Activated CD8-positive, alpha-beta T cell treated with anti-CD3 and anti-CD28 coated beads for 36 hours (primary cell): ENCODE measurements at regions not wholly inside any gene's neighbourhood (a gene's known extent, or its start where the extent isn't known, plus 50 kb on each side); places are given as distances from the start of the nearest gene placed in this dataset.

ENCODE experiments used
- ATAC-seq: fragments of 200-7000 bp; cut with Tn5 transposase; one replicate; pipeline ENCODE4 v1.10.0; 2021; ENCODE audit warnings: mild to moderate bottlenecking, moderate library complexity
- CTCF ChIA-PET: fragments of 350-600 bp; sonication (Branson Sonifier 250); formaldehyde crosslinking; loops from one replicate; lab custom pipeline; 2021; ENCODE audit warnings: antibody characterized with exemption; lab: Charles Lee
- POLR2A ChIA-PET: fragments of 350-600 bp; sonication (Branson Sonifier 250); formaldehyde crosslinking; loops from one replicate; lab custom pipeline; 2021; ENCODE audit warnings: antibody characterized with exemption; lab: Charles Lee
- DNase-seq: peaks from one replicate; pipeline ENCODE4 v3.0.0-alpha.2; 2020
- H3K27ac Mint-ChIP-seq: one replicate; pipeline ENCODE4 v1.8.0; 2021; ENCODE audit warnings: mild to moderate bottlenecking, mixed read lengths
- H3K27me3 Mint-ChIP-seq: one replicate; pipeline ENCODE4 v1.8.0; 2021; ENCODE audit warnings: mixed read lengths
- H3K36me3 Mint-ChIP-seq: one replicate; pipeline ENCODE4 v1.8.0; 2021; ENCODE audit warnings: low read depth, mixed read lengths
- H3K4me1 Mint-ChIP-seq: one replicate; pipeline ENCODE4 v1.8.0; 2021; ENCODE audit warnings: low read depth, mixed read lengths
- H3K4me3 Mint-ChIP-seq: one replicate; pipeline ENCODE4 v1.8.0; 2021; ENCODE audit warnings: mild to moderate bottlenecking, moderate library complexity, mixed read lengths
- H3K9me3 Mint-ChIP-seq: one replicate; pipeline ENCODE4 v1.8.0; 2021; ENCODE audit warnings: mixed read lengths
- intact Hi-C: fragments of 100-400 bp; cut with micrococcal nuclease; formaldehyde crosslinking; loops from one replicate; pipeline ENCODE4 v1.10.0; 2022
- TF ChIP-seq, protein P1 (sequence below): fragments of 200-600 bp; IDR thresholded peaks from one replicate; pipeline ENCODE4 v1.8.0; 2022; ENCODE audit warnings: antibody characterized with exemption, mild to moderate bottlenecking

DNA sequence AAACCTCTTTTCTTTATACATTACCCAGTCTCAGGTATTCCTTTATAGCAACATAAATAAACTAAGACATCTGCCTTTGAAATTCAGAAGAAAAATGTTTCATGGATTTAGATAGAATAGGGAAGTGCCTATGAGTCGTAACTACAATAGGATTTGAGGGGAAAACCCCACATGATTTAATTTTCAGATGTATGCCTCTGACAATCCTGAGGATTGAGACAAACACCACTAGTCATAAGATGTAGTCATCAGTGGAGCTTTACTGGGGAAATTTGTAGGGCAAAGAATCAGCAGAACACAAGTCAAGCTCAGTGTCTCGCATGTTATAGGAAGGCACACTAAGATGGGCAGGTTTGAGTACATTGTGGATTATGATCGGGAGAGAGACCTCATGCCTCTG lies 566.4 kb downstream of the BMP2 start:
- Mint-ChIP-seq H3K4me1 (no peaks in the 10 kb centered on the region), H3K36me3 (no peaks in the 10 kb centered on the region), H3K27me3 (no peaks in the 10 kb centered on the region), H3K27ac (no peak overlapping the region), H3K4me3 (no peak overlapping the region), H3K9me3 (peaks cover 8% of the 10 kb centered on the region)
- CTCF ChIA-PET, result no interaction called here
- DNase-seq (no peak), ATAC-seq (no peak)
- intact Hi-C loops, result no loop called here
- TF ChIP-seq, protein P1, sequence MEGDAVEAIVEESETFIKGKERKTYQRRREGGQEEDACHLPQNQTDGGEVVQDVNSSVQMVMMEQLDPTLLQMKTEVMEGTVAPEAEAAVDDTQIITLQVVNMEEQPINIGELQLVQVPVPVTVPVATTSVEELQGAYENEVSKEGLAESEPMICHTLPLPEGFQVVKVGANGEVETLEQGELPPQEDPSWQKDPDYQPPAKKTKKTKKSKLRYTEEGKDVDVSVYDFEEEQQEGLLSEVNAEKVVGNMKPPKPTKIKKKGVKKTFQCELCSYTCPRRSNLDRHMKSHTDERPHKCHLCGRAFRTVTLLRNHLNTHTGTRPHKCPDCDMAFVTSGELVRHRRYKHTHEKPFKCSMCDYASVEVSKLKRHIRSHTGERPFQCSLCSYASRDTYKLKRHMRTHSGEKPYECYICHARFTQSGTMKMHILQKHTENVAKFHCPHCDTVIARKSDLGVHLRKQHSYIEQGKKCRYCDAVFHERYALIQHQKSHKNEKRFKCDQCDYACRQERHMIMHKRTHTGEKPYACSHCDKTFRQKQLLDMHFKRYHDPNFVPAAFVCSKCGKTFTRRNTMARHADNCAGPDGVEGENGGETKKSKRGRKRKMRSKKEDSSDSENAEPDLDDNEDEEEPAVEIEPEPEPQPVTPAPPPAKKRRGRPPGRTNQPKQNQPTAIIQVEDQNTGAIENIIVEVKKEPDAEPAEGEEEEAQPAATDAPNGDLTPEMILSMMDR, result no peak
- POLR2A ChIA-PET, result no interaction called here

DNA sequence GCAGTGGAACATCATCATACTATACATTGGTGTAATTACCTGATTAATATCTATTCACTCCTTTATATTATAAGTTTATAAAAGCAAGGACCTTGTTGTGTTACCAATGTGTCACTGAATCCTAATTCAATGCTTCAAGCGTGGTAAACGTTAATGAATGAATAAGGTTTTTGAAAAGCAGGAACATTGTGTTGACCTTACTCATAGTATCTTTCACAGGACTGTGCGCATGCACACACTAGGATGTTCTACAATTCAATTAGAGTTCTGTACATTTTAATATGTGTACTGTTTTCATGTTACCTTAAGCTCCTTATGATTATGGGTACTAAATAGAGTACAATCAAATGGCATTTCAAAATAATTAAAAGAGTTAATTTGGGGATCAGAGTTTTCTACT lies 578.5 kb downstream of the BMP2 start:
- H3K36me3 Mint-ChIP-seq, result no peaks in the 10 kb centered on the region
- H3K27ac Mint-ChIP-seq, result no peak overlapping the region
- ATAC-seq (no peak), DNase-seq (no peak)
- intact Hi-C loops, result no loop called here
- no peaks in the 10 kb centered on the region for H3K27me3 Mint-ChIP-seq
- ChIA-PET CTCF (no interaction called here), POLR2A (no interaction called here)
- H3K9me3 Mint-ChIP-seq, result peaks cover 2% of the 10 kb centered on the region
- no peaks in the 10 kb centered on the region for H3K4me1 Mint-ChIP-seq
- TF ChIP-seq, protein P1, result no peak
- H3K4me3 Mint-ChIP-seq, result no peak overlapping the region

GRCh38 chr20:7346562-7346961 lies 579.1 kb downstream of the BMP2 start:
- intact Hi-C loops, result no loop called here
- Mint-ChIP-seq H3K36me3 (no peaks in the 10 kb centered on the region), H3K27ac (no peak overlapping the region), H3K4me3 (no peak overlapping the region), H3K27me3 (no peaks in the 10 kb centered on the region), H3K4me1 (no peaks in the 10 kb centered on the region), H3K9me3 (peaks cover 2% of the 10 kb centered on the region)
- DNase-seq (no peak), ATAC-seq (no peak)
- ChIA-PET CTCF (no interaction called here), POLR2A (no interaction called here)
- TF ChIP-seq, protein P1, result no peak

DNA sequence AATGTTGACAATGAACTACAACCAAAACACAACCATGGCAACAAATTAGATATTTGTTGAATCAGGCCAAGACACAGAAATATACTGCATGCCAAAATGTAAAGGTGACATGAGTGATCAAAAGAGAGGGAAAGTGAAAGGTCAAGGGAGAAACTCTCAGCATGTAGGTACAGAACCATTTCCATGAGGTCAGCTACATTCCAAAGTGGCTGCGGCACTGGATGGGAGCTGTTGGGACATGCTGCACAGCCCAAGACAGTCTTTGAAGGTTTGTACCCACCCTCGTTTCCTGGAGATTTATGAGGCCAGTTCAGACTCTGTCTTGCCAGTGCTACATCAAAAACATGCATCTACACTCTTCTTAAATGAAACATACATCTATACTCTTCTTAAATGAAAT lies 579.9 kb downstream of the BMP2 start:
- ATAC-seq (no peak), DNase-seq (no peak)
- Mint-ChIP-seq H3K27me3 (no peaks in the 10 kb centered on the region), H3K4me1 (no peaks in the 10 kb centered on the region), H3K9me3 (peaks cover 2% of the 10 kb centered on the region), H3K4me3 (no peak overlapping the region), H3K36me3 (no peaks in the 10 kb centered on the region), H3K27ac (no peak overlapping the region)
- intact Hi-C loops, result no loop called here
- CTCF ChIA-PET, result no interaction called here
- POLR2A ChIA-PET, result no interaction called here
- TF ChIP-seq, protein P1, result no peak

GRCh38 chr20:7348253-7348652 lies 580.8 kb downstream of the BMP2 start:
- no peaks in the 10 kb centered on the region for H3K36me3 Mint-ChIP-seq
- CTCF ChIA-PET, result no interaction called here
- peaks cover 2% of the 10 kb centered on the region for H3K9me3 Mint-ChIP-seq
- H3K27ac Mint-ChIP-seq, result no peak overlapping the region
- POLR2A ChIA-PET, result no interaction called here
- no peak overlapping the region for H3K4me3 Mint-ChIP-seq
- intact Hi-C loops, result no loop called here
- ATAC-seq (no peak), DNase-seq (no peak)
- no peaks in the 10 kb centered on the region for H3K4me1 Mint-ChIP-seq
- H3K27me3 Mint-ChIP-seq, result no peaks in the 10 kb centered on the region
- TF ChIP-seq, protein P1, result no peak
